HuH-7.5 (cell line): ENCODE measurements at regions not wholly inside any gene's neighbourhood (a gene's known extent, or its start where the extent isn't known, plus 50 kb on each side); places are given as distances from the start of the nearest gene placed in this dataset.
"Not testable (repeated sequence)": the region's sequence is repeated elsewhere in the genome, so short reads cannot be mapped to it uniquely, and the experiment has no call there.

ENCODE experiments used
- DNase-seq: peaks from one replicate; pipeline ENCODE4 v3.0.0; 2011; ENCODE audit warnings: low spot score

DNA sequence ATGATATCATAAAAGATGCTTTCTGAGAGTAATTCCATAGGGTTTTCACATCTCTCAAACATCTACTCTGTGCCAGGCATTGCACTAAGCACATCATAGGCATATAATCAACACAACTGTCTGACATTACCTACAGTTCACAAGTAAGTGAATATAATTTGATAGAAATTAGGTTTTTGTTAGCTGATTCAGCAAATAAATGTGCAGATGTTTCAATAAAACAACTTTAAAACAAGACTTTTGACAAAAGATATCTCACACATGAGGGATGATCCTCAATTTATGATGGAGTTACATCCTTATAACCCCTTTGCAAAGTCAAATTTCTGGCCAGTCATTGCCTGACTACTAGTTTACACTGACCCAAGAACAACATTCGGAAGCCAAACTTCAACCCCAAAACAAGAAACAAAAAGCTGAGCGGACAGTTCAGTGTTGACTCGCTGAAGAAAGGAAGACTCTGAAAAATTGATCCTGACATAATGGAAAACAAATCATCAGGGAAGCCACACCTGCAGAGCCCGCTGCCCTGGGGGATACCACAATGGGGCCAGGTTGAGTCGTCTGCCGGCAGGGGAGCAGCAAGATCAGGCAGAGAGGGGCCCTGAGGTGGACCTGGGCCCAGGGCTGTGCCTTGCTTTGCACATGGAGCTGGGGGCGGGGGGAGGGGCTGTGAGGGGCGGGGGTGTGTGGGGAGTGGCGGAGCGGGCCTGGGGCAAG is 739.2 kb upstream of the GJE1 start:
- DNase-seq: no peak

DNA sequence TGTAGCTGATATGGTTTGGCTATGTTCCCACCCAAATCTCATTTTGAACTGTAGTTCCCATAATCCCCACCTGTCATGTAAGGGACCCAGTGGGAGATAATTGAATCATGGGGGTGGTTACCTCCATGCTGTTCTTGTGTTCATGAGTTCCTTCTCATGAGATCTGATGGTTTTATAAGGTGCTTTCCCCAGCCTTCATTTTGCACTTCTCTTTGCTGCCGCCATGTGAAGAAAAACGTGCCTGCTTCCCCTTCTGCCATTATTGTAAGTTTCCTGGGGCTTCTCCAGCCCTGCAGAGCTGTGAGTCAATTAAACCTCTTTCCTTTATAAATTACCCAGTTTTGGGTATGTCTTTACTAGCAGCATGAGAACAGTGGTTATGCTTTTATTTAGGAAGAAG is 741.6 kb upstream of the GJE1 start:
- DNase-seq: not testable (repeated sequence)

DNA sequence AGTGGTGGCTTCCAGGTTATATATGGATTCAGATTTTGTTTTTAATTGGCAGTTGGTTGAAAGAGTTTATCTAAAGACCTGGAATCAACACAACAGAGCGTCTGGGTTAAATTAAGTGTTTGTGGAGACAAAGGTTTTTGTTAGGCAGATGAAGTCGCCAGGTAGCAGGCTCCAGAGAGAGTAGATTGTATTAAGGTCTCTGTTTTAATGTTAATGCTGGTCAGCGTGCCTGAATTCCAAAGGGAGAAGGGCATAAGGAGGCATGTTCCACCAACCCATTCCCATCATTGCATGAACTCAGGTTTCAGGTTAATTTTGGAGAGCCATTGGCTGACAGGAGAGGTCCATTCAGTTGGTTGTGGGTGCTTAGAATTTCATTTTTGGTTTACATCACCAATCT is 744.1 kb upstream of the GJE1 start:
- DNase-seq: no peak

DNA sequence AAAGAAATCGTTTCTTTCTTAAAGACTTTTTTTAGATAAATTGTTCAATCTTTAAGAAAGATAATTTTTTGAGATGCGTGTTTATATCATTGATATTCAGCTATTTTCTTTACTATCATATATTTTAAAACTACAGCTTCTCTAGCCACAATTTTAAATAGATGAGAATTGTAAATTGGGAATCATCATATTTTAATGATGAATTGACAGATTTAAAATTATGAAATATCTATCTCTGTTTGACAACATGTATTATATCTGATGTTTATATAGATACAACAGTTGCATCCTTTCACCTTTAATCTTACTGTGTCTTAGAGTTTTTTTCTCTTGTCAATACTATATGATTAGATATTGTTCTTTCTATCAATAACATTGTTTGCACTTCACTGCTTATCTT is 762.3 kb upstream of the GJE1 start:
- DNase-seq: no peak

DNA sequence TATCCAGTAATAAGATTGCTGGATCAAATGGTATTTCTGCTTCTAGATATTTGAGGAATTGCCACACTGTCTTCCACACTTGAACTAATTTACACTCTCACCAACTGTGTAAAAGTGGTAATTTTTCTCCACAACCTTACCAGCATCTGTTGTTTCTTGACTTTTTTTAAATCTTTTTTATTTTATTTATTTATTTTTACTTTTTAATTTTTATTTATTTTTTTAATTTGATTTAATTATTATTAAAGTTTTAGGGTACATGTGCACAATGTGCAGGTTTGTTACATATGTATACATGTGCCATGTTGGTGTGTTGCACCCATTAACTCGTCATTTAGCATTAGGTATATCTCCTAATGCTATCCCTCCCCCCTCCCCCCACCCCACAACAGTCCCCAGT is 765.9 kb upstream of the GJE1 start:
- DNase-seq: not testable (repeated sequence)

DNA sequence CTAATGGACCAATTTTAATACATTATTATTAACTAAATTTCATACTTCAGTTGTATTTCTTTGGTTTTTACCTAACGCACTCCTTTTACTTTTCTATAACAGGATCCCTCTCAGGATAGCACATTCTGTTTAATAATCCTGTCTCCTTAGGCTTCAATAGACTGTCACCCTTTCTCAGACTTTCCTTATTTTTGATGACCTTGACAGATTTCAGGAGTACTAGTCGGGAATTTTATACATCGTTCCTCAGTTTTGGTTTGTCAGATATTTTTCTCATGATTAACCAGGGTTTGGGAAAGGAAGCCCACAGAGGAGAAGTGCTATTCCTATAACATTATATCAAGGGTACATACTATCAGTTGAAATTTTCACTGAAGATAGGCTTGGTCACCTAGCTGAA is 768.0 kb upstream of the GJE1 start:
- no peak for DNase-seq

DNA sequence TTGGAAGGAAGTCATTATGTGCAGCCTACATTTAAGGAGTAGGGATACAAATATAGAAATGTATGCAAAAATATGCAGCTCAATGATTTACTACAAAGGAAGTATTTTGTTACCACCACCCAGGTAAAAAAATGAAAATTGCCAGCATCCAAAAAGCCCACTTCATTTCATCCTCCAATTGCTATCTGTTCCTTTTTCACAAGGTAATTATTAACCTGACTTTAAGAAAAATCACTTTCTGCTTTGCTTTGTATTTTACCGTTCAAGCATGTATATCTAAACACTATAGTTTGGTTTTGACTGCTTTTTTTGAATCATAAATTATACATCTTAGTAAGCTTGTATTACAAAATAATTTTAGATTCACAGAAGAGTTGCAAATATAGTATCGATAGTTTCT is 768.5 kb upstream of the GJE1 start:
- no peak for DNase-seq

DNA sequence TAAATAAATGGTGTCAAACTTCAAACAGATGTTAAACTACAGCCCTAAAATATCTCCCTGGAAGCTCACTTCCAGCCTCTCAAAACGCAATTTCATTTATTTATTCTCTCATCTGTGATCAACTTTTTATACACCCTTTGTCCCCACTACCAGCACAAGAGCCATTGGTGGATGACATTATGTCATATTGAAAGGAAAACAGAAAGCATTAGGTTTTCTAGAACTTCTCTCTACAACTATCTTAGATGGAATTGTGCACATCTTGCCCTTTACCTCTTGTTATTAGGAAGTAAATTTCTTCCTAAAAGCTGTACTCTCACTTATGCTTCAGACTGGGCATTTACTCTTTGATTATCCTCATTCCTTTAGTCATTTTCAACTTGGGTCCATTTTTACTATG is 771.2 kb upstream of the GJE1 start:
- no peak for DNase-seq

DNA sequence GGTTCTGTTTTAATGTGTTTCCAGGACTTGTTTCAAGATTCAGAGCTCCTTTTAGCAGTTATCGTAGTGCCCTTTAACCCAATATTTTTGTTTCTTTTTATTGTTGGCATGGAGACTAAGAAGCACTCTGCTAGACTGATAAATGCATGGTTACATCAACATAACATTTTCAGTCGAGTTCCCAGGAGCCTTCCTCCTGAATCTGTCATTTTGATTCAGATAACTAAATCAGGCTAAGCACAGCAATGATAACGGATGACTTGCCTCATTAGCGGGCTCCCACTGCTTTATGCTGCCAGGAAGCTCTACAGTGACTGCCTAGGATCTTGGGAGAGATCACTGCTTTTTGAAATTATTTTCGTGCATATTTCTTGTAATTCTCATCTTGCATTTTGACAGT is 772.8 kb upstream of the GJE1 start:
- DNase-seq: no peak

DNA sequence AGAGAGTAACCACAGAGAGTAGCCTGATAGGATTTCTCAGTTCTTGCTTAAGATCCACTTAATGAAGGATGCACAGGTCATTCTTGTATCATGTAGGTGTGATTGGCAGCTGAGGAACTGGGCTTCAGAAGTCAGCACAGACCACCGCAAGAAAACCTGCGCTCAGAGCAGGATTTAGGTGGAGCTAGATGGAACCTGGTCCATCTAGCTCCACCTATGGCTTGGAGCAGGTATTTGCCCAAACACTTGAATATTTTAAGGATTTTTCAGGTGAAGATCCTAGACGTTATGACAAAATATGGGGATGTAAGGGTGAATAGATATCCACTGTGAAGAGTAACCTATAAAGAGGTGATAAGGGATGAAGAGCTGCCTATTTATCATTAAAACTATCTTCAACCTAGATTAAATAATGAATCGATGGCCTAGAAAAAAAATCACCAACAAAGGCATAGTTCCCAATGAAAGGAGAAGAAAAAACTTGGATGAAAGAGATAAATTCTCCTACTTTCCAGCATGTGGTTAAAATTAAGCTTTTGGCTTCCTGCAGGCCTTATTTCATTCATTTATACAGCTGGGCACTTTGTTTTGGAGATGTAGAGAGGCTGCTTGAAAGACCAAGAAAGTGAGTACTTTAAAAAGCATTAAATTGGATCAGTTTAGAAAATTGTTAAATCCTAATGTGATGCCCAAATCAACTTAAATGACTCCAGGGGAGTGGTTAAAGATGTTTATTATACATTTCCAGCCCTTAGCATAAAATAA is 778.4 kb upstream of the GJE1 start:
- DNase-seq: no peak

DNA sequence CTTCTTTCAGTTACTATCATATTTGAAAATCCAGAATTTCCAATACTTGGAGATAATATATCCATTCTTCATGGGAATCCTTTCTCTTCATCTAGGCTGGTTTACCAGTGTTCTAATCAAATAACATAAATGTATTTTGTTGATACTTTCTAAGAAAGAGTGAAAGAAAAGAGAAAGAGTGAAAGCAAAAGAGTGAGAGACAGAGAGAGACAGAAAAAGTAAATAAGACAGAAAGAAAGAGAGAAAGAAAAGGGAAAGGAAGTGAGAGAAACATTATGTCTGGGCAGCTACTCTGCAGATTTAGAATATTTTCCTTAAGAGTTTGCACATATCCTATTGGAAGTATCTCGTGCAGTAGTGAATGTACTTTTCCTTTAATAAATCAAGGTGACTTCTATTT is 781.0 kb upstream of the GJE1 start:
- no peak for DNase-seq

DNA sequence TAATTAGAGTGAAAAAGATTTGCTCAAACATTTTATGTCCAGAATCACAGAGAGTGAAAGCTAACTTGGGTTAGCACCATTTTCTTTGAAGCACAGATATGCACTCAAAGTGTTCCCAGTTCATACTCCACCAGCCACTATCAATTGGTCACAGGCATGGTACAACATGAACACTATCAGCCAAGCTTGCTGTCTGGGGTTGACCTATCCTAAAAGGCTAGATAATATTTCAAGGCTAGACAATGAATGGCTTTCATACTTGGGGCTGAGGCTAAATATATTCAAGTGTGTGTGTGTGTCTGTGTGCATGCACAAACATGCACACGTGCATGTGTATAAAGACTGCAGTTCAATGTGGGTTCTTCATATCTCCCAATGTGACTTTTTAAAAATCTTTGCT is 783.0 kb upstream of the GJE1 start:
- DNase-seq: no peak

DNA sequence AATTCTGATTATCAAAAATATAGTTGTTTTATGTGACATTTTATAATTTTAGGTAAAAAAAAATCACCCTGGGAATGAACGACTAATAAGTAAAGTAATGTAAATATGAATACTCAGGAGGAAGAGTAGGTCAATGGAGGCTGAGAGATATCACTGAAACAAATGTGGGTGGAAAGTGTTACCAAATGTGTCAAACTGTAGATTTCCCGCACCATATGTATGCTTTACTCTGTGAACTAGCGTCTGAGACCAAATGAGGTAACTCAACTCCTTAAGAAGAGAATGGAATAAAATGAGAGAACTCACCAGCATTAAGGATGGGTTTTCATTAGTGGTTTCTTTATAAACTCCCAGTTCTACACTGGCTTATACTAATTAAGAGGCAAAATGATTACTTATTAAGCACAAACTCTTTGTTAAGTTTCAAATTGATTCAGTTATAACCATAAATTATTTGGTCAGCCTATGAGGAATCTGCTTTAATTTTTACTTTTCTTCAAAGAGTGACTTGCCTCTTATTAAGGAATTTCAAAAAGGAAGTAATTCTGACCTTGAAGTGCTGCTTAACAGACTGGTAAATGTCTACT is 784.7 kb upstream of the GJE1 start:
- no peak for DNase-seq

DNA sequence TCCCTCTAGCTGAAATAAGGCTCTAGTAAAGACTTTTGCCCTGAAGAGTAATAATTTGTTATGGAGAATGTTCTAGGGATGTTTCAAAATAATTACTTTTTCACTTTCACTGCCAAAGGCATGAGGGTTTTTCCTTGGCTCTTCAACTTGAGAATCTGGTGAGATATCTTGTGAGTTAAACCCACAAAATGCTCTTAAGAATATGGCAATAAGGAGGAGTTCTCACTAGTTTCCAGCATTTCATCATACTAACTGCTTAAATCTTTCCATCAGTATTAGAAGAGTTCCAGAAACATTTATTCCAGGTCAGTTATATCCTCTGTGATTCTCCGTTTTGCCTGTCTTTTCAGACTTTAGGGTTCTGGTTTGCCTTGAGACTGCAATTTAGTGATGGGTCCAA is 785.6 kb upstream of the GJE1 start:
- no peak for DNase-seq

DNA sequence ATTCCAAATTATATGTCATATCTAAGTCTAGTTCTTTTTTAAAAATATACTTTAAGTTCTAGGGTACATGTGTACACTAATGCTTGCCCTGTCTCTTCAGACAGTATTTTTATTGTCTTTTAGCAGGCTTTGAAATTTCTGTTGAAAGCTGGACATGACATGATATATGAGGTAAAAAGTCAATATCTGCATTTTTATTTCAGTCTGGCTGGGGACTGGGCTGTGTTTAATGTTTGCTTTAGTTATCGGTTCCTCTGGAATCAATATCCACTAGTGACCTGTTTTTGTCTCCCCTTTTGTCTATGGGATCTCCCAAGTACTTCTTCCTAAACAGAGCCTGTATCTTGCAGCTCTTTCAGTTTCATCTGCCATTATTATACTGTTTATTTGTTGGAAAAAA is 786.2 kb upstream of the GJE1 start:
- no peak for DNase-seq

DNA sequence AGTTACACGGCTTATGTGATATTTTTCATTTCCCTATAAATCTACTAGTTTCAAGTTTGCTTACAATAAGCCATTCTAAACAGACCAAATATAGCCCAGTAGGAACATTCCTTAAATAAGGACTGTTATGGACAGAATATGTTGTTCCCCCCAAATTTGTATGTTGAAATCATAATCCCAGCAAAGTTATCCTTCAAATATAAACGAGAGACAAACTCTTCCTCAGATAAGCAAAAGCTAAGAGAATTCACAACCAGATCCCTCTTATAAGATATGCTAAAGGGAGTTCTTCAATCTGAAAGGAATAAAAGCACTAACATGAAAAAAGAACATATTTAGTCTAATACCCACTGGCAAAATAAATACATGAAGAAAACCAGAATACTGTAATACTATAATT is 795.5 kb upstream of the GJE1 start:
- no peak for DNase-seq

DNA sequence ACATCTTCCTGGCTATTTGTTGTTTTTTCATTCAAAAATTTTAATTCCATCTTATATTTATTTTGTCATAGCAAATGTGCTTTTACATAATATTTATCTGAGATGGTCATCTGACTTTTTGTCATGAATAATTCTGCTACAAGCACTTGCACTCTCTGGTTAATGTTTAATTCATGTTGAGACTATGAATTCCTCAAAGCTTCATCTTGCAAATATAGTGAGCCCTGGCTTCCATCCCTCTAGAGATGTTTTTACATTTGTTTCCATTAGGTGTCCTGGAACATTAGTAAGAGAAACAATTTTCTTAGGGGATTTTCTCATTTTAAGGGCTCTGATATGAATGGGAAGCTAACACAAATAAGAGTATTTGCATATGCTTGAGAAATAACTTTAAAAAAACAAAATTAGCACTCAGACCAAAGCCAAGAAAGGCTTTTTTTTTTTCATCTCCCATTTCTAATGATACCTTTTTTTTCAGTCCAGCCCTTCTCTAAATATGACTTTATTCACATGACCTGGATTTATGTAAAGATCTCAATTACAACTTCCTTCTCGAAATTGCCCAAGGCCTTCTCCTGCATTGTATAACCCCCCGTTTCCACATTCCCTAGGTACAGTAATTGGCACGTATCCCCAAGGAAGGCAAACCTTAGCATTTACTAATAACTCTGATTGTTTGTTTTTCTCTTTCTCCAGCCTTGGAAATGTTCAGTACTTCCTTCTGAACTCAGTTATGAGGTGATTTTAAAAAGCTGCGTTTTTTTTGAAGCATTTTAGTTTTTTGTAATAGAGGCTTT is 797.0 kb upstream of the GJE1 start:
- DNase-seq: no peak

DNA sequence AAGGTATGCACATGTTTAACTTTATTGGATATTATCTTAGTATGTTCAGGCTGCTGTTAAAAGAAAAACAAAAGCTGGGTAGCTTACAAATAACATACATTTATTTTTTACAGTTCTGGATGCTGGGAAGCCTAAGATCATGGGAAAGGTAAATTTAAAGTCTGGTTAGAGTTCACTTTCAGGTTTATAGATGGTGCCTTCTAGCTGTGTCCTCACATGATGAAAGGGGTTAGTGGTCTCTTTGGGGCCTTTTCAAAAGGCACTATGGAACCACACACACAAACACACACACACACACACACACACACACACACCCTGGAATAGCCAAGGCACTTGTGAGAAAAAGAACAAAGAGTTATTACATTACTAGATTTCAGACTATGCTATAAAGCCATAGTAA is 805.8 kb upstream of the GJE1 start:
- no peak for DNase-seq

DNA sequence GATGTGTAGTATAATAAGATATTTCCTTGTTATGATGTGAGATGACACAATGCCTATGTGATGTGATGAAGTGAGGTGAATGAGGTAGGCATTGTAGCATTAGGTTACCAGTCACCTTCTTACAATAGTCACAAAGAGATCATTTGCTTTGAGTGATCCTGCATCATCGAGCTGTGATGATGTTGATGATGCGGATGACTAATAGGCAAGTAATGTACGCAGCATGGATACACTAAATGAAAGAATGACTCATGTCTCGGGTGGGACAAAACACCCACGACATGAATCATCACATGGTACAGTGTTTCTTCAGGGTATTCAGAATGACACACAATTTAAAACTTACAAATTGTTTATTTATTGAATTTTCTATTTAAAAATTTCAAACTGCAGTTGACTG is 806.3 kb upstream of the GJE1 start:
- no peak for DNase-seq

DNA sequence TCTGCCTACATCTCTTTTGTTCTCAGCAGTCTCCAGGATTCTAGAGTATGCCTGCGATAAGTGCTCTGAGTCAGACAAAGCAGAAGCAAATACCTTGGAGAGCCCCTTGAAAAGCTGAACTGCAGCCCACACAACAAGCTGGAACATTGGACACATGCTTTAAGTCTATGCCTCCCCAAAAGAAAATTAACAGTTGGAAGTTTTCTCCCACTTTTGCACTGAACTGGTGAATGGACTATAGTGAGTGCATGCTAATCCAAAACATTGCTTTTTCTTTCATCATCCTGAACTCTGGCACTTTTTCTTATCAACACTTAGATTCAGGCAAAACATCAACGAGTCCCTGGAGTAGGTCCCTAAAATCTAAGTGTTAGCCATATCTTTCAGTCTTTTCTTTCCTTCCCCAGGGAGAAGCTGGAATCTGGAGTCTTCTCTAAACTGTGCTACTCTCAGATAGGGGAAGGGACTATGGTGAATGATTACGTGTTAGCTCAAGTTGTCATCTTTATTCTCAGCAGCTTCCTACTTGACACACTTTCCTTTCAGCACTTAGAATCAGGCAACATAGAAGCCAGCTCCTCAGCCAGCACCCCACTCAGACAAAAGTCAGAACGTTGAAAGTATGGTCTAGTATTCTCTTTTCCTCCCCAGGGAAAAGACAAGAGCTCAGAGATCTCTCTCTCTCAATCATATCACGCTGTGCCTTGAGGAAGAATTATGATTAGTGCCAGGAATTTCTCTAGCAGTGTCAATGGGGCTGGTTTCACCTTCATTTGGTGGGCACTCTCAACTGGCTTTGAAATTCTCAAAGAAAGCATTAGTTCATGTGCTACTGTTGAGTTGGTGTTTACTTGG is 811.0 kb upstream of the GJE1 start:
- DNase-seq: no peak

DNA sequence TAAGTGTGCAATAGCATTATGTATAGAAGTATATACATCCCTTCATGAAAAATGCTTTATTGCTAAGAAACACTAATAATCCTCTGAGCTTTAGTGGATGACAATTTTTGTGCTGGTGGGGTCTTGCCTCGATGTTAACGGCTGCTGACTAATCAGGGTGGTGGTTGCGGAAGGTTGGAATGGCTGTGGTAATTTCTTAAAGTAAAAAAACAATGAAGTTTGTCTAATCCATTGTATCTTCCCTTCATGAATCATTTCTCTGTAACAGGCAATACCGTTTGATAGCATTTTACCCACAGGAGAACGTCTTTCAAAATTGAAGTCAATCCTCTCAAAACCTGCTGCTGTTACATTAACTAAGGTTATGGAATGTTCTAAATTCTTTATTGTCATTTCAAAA is 816.5 kb upstream of the GJE1 start:
- DNase-seq: no peak

DNA sequence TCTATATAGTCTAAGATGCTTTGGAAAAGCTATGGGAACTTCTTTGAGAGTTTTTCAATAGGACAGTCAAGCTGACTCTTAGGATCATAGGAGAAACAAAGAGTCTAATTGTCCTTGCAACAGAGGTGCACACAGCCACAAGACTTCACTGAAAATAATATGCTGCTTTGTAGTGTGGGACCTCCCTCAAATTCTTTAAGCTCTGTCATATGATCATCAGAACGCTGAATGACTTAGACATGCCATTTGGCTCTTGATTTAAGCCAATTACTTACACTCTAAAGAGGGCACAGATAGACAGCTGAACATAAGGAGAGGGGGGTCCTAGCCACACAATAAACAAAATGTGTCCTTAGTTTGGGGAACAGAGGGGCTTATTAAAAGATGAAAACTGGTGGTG is 818.7 kb upstream of the GJE1 start:
- no peak for DNase-seq
